ENCODE measurements at regions not wholly inside any gene's neighbourhood (a gene's known extent, or its start where the extent isn't known, plus 50 kb on each side); places are given as distances from the start of the nearest gene placed in this dataset.
A peak's percentile ranks its signal among the peaks of the same experiment; 100 is the strongest.
"Not testable (repeated sequence)": the region's sequence is repeated elsewhere in the genome, so short reads cannot be mapped to it uniquely, and the experiment has no call there.

DNA sequence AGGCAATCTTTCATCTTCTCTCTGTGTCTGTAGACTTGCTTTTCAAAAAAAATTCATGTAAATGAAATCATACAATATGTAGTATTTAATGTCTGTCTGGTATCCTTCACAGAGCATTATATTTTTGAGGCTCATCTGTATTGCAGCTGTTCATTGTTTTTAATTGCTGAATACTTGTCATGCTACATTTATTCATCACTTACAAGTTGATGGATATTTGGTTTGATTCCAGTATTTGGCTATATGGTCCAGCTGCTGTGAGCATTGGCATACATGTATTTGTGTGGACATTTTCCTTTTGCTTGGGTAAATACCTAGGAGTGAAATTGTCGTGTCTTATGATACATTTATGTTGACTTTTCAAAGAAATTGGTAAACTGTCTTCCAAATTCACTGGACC lies 441.4 kb downstream of the DCDC2C start:
- DNase-seq = no peak

DNA sequence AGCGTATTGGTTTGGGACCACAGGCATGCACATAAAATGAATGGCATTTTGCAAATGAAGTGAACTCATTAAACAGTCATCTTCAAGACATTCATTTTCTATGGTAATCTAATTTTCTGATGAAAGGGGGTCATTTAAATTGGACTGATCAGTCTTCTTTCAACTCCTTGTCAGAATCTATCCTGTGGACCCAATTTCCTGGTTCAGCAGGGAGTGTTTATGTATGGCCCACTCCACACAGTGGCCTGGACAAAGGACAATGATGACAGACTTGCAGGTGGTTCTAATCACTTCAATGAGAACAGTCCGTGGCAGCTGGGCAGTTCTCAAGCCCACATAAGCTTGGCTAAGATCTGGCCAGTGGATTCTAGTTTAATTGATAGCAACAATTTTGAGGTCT lies 448.1 kb downstream of the DCDC2C start:
- no peak for DNase-seq

DNA sequence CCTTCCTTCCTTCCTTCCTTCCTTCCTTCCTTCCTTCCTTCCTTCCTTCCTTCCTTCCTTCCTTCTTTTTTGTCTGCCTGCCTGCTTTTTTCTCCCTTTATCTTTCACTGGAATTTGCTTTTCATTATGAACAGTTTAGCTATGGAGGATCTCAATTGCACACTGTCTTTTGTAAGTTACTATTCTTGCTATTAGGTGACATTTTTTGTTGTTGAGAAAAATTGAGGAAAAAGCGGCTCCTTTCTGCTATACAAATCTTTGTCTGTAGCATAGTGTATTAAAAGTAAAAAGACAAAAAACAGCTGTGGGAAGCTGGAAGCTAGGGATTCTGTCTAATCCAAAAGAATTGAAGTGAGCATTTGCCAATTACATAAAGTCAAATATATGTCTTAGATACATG lies 448.7 kb downstream of the DCDC2C start:
- no peak for DNase-seq

DNA sequence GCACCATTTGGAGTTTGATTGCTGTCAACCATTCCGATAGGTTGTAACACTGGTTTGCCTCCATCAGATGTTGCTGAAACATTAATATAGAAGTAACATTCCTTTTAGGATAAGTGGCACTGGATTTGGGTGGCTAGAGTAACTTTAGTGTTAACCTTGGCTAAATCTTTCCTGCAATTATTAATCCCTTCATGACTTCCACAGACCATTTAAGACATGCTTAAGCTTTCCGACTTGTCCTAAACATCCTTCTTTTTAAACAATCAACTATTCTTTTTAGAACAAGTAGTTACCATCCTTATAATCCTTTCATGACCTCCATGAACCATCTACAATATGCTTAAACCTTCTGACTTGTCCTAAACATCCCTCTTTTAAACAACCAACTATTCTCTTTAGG lies 465.5 kb downstream of the DCDC2C start:
- peak; percentile 4 for DNase-seq

DNA sequence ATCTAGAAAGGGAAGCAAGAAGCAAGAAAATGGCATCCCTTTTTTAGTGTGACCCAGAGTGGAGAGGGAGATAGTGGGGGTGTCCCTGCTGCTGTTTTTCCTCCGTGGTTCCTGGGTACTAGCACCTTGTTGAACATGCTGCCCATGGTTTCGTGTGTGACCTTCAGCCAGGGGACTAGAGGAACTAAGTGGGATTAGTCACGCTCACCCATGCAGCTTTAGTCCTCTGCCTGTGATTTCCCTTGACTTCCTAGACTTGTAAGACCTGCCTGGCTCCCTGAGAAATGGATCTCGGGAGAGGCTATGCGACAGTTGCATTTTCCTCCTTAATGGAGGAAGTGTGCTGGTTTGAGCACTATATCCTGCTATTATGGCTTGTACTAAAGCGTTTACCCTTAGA lies 471.4 kb downstream of the DCDC2C start:
- DNase-seq = peak; percentile 34

DNA sequence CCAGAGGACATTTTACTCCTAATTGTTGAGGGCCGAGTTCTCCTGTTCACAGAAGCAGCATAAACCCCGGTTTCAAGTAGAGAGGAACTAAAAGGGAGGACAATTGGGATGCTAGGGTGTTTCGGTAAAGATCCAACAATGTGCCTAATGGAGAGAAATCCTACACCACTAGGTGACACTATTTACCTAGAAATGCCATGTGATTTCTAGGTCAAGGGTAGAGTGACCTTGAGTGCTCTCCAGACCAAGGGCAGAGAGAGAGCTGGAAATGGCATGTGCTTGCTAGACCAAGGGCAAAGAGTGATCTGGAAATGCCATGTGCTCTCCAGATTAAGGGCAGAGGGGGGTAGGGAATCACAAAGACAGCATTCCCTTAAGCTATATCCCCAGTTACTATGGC lies 472.0 kb downstream of the DCDC2C start:
- peak; percentile 36 for DNase-seq

DNA sequence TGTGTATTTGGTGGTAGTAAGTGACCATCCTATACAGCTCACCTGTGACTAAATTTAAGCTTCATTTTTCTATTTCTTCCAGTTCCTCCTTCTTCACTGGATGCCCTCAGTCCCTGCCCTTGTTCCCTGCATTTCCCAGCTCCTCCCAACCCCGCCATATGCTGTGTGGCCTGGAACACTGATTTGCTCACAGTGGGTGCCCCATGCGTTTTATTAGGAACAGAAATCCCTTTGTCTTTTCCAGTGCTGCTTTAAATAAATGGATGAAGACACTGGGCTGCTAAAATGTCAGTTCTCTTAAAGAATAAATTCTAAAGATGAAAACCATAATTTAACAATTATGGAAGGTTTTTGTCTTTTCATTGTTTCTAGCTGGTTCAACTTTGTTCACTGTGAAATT lies 477.3 kb downstream of the DCDC2C start:
- no peak for DNase-seq

DNA sequence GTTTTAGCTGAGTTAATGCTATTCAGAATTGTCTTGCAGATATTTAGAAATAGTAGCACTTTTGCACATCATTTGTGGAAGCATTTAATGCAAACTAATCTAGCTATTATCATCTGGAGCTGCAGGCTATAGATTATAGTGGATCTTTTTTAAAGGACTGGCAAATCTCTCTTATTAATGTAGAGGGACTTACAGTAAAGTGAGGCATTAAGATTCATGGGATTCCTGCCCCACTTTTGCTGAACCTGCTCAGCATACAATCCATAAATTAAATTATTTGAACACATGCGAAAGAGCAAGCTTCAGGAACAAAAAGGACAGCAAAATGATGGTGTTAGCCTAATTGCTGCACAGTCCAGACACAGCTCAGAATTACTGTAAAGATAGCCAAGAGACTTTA lies 477.7 kb downstream of the DCDC2C start:
- no peak for DNase-seq

DNA sequence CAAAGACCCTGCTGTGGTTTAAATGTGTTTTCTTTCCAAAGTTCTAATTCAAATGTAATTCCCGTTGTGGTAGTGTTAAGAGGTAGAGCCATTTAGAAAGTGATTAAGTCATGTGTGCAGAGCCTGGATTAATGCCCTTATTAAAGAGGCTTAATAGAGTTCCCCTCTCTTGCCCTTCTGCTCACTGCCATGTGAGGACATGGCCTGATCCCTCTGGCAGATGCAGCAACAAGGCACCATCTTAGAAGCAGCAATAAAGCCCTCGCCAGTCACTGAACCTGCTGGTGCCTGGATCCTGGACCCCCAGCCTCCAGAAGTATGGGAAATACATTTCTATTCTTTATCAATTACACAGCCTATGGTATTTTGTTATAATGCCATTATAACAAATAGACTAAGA lies 485.2 kb downstream of the DCDC2C start:
- DNase-seq = no peak

DNA sequence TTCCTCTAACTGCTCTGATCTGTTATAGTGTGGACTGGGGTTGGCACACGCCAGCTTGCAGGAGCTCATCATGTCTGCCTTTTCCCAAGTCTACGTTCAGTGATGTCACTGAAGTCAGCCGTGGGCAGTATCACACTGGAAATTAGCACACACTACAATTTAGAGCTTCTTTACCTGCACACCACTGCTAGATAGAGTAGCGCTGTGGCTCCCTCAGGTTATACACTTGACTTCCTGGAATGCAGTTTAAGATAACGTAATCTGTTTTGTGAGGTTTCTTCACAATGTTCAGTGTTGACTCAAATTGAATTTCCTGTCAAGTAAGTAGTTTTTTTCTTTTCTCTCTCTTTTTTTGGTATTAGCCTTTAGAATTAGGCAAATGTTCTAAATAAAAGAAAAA lies 487.2 kb downstream of the DCDC2C start:
- no peak for DNase-seq

DNA sequence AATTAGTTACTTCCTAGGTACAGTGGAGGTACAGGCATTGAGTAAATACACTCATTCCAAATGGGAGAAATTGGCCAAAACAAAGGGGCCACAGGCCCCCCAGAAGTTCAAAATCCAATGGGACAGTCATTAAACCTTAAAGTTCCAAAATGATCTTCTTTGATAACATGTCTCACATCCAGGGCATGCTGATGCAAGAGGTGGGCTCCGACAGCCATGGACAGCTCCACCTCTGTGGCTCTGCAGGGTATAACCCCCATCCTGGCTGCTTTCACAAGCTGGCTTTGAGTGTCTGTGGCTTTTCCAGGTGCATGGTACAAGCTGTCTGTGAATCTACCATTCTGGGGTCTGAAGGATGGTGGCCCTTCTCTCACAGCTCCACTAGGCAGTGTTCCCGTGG lies 488.7 kb downstream of the DCDC2C start:
- DNase-seq = no peak

DNA sequence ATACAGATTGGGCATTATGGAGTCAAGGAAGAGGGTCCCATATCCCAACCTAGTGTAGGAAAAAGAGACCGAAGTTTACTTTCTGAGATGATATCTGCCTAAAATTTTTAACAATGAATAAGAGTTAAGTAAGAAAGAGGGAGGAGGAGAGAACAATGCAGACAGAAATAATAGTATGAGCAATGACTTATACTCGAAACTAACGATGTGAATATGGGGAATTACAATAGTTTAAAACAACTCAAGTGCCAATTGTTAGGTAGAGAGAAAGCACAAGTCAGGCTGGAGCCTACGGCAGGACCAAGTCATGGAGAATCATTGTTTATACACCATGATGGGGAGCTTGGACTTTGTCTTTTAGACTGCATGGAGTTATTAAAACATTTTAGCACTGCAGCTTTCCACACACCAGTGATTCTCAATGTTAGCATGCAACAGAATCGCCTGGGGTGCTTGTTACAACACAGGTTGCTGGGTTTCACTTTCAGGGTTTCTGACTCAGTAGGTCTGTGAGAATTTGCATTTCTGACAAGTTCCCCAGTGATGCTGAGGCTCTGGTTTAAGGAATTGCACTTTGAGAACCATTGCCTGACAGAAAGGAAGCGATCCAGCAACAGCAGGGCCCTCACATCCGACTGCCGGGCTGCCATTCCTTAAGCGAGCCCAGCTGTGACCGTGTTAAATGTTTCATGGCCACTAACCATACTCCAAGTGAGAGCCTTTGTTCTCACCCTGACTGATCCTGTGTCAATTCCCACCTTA lies 511.2 kb downstream of the DCDC2C start:
- no peak for DNase-seq

DNA sequence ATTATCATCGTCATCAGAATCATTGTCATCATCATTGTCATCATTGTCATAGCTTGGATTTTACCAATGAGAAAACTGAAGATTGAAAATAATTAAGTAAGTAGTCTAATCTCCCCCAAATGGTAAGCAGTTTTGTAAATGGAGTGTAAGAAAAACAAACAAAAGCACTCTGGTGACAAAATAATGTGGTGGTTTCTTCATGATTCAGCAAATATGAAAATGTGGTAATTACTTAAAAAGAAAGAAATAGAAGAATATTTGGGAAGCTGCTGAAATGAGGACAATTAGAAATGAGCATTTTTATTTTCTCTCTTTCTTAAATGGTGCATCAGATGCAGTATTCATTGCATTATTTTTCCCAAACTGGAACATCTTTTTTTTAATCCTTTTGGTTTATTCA lies 514.4 kb downstream of the DCDC2C start:
- no peak for DNase-seq

DNA sequence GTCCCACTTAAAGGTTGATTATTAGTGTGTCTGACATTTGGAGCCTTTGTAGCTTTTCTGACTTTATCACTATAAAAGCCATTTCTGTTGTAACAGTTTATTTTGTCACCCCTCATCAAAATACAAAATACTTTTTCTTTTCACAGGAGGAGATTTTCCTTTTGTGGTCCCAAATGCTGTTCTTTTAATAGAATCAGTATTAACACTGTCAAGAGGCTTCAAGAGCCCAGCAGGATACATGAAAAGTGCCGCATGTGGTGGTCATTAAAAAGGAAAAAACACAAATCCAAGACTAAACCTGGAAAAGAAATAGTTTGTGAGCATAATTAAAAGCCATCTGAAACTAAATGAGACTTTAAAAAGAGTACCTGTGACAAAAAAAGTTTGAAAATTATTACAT lies 515.7 kb downstream of the DCDC2C start:
- no peak for DNase-seq

DNA sequence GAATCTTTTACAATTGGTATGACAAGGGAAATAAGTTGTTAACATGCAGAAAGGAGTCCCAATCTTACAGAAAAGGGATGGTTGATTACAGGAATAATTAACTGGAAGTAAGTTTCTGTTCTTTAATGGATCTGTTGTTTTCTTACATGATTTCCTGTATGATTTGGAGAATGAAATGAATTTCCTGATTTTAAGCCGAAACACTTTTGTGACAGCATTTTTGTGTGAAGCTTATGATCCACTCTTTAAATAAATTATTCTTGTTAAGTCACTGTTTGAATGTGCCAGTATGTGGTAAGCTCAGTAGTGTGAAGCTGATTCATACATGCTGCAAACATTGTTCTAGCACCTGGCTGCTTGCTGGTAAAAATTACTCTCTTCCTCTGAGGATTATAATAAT lies 516.2 kb downstream of the DCDC2C start:
- peak; percentile 29 for DNase-seq

DNA sequence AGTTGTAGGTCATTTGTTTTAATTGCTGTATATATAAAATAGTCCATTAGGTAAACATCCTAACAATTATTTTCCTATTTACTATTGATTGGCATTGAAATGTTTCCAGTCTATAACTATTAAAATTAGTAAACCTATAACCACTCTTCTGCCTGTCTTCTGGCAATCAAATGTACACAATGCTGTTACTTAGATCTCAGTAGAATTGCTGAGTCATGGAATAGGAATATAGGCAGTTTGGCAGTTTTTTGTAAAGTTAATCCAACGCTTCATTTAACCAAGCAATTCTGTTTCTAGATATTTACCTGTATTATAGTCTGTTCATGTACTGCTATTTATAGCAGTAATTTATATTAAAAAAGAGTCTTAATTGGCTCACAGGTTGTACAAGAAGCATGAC lies 518.1 kb downstream of the DCDC2C start:
- DNase-seq = no peak

DNA sequence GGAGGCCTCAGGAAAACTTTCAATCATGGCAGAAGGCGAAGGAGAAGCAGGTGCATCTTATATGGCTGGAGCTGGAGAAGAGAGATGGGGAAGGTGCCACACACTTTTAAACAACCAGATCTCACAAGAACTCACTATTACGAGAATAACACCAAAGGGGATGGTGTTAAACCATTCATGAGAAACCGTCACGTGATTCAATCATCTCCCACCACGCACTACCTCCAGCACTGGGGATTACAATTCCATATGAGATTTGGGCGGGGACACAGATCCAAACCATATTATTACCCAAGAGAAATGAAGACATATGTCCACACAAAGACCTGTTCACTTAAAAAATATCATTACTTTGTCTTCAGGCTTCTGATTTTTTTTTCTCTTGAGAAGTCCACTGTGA lies 518.5 kb downstream of the DCDC2C start:
- DNase-seq = no peak

DNA sequence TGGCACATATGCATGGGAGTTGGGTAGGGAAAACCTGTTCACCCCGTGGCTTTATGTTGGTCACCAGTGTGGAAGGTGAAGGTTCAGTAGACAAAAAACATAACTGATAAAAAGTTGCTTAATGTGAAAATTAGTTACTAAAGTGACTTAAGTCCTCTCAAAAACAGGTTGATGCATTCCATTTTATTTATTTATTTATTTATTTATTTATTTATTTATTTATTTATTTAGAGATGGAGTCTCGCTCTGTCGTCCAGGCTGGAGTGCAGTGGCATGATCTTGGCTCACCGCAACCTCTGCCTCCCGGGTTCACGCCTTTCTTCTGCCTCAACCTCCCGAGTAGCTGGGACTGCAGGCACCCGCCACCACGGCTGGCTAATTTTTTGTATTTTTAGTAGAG lies 541.0 kb downstream of the DCDC2C start:
- not testable (repeated sequence) for DNase-seq

DNA sequence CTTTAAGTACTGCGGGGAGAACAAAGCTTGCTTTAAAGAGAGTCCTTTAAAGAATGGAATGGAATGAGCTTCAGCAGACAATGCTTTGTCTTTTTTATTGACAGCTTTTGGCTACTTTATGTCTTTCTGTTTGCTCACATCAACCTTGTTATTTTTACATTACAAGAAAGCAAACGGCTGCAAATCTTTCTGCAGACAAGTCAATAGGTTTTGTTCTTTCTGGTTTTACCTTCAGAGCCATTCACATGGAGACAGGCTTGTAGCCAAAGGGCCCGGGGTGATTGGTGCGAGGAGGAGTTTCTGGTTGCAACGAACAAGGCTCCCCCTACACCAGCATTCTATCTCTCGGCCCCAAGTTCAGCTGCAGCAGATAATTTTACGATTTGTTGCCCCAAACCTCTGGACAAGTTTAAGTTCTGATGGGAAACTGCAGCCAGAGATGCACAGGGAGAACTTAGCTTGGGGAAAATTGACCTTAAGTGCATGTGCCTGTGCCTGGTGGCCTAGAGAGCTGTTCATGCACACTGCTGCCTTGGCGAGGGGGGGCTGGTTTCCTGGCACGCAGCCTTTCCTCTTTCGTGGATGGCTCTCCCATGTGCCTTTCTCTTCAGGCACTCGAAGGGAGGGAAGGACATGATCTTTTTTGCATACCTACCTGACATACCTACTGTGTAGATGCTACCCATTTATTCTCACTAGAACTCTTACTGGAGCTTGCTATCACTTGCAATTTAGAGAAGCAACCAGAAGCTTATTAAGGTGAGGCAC lies 543.2 kb downstream of the DCDC2C start:
- no peak for DNase-seq

DNA sequence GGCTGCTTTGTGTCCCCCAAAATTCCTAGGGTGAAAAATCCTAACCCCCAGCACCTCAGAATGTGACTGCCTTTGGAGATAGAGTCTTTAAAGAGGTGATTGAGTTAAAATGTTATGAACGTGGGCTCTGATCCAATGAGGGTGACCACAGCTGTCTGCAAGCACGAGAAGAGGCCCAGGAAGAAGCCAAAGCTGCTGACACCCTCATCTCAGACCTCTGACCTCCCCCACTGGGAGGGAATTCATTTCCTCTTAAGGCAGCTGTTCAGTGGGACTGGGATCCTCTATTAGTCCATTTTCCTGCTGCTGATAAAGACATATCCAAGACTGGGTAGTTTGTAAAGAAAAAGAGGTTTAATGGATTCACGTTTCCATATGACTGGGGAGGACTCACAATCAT lies 544.4 kb downstream of the DCDC2C start:
- no peak for DNase-seq

DNA sequence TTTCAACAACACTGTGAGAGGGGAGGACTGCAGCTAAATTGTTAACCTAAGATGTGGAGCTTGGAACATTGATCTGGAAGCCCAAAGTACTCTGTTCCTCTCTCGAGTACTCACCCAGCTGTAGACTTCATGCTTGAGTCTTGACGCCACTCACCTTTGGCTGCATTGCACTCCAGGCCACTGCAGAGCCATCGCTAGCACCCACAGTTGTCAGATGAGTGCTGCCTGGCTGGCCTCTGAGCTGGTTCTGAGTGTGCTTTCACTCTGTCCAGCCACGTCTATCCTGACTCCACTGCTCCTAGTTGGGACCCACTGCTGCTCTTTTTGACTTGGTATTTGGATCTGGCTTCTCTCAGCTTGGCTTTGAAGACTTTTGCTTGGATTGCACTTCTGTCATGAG lies 552.1 kb downstream of the DCDC2C start:
- no peak for DNase-seq

DNA sequence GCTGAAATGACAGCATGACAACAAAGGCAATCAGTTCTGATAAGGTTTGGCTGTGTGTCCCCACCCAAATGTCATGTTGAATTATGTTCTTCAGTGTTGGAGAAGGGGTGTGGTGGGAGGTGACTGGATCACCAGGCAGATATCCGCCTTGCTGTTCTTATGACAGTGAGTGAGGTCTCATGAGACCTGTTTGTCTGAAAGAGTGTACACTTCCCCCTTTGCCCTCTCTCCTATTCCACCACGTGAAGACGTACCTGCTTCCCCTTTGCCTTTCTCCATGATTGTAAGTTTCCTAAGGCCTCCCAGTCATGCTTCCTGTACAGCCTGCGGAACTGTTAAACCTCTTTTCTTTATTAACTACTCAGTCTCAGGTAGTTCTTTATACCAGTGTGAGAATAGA lies 553.0 kb downstream of the DCDC2C start:
- DNase-seq = no peak

DNA sequence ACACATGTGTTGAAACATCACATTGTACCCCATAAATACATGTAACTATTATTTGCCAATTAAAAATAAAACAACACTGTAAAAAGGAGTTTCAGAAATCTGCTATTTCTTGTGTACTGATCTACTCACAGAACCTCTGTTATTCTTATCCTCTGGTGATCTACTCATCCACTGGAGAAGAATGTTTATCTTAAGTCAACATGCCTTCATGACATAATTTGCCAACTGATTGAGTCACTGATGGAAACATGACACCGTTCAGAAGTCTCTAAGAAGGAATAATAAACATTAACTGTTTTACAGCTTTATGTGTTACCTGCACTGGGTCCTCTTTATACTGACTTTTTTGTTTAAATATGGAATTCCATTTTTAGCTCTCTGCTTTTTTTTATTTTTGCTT lies 555.2 kb downstream of the DCDC2C start:
- peak; percentile 92 for DNase-seq

DNA sequence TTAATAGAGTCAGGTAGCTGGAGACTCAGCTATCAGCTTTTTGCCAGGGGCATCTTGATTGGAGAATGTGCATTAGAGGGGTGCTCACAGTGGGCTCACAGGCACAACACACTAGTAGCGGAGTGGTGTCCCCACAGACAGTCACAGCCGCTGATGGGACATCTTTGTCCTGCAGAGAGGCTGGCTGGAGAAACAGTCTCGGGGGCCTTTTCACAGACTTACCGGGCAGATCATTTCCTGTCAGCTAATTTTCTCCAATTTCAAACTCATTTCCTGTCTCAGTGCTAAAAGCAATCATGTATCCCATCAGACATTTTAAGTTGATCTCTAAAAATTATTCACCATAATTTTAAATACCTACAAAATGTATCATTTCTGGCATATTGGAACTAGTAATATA lies 562.6 kb downstream of the DCDC2C start:
- DNase-seq = peak; percentile 38

DNA sequence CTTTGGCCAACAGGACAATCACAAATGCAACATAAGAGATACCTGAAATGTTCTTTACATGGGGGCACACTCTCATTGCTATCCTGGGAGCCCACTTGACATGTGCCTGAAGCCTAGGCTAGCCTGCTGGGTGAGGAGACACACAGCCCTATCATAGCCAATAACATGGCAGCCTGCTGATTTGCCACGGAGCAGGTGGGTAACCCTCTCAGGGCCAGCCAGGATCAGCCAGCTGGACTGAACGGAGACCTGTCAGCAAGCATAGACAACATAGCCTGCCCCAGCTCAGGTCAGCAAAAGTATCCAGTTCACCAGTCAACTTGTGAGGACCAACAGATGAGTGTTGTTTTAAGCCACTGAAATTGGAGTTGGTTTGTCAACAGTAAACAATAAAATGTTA lies 566.5 kb downstream of the DCDC2C start:
- peak; percentile 53 for DNase-seq

Data from DMS53 (cell line).